Raji (cell line): ENCODE measurements at regions not wholly inside any gene's neighbourhood (a gene's known extent, or its start where the extent isn't known, plus 50 kb on each side); places are given as distances from the start of the nearest gene placed in this dataset.

Source experiments
- POLR2A ChIP-seq: IDR thresholded peaks from 2 replicates; pipeline ENCODE4 v1.6.1; 2011; ENCODE audit warnings: low read depth, low read length, control low read depth; ENCODE audit not compliant: insufficient read depth

GRCh38 chr2:11877764-11878163 is 131.3 kb downstream of the LPIN1 start:
- no peak for TF ChIP-seq POLR2A

DNA sequence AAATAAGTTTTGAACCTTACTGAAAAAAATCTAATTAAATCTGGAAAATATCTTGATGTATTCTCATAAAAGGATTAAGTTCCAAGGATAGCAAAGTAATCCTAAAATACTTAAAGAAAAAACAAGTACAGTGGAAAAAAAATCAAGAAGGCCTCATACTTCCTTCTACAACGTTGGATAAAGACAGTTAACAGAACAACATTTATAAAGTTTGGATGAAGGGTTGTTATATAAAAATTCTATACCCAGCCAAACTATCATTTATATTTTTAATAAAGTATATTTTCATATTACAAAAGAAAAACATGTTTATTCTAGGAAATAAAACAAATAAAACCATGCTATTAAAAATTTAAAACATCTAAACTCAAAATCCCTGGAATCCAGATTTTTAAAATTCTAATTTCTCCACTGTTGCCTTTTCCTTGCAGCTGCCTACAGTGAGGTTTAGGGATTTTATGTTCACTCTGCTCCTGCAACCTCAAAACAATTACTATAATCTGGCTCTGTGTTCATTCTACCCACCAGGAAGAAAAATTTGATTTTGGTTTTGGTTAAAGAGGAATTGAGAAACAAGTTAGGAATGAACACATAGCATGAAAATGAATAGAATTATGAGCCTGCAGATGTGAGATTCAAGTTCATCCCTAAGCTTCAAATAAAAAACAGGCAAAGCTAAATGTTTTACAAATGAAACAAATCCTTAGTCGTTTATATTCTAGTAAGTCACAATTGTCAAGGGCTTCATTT is 142.8 kb downstream of the LPIN1 start:
- no peak for TF ChIP-seq POLR2A

GRCh38 chr2:11889854-11890253 is 143.4 kb downstream of the LPIN1 start:
- TF ChIP-seq POLR2A: no peak

- no peak for TF ChIP-seq POLR2A
Observed at GRCh38 chr2:11891028-11891427, 144.6 kb downstream of the LPIN1 start.

DNA sequence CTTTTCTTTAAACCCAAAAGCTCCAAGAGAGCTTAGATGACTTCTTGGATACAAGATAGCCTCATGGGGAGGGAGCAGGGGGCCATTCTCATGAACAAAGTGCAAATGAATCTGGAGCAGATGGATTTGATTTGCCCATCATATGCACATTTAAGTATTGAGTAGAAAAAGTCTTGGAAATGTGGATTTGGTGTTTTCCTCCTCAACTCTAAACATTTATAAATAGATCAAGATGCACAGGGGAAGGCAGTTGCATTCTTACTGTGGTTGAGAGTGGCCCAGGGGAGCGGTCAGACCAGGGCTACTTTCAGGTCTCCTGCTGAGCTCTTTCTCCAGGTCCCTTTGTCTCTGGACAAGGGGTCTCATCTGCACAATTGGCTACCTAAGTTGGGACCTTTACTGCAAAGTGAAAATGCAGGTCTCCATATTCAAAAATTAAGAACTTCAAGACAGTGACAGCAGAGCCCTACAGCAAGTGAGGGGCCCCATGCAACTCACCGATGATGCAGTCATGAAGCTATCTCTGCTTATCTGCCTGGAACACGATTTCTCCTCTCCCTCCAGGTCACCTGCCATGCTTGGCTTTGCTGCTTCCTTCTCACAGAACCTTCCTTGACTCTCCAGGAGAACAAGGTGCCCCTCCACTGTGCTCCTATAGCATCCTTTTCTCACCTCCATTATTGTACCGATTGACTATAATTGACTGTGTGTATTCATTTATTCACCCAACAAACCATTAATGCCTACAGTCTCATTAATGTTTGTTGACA is 145.4 kb downstream of the LPIN1 start:
- TF ChIP-seq POLR2A: no peak

GRCh38 chr2:11896386-11896785 is 150.0 kb downstream of the LPIN1 start:
- TF ChIP-seq POLR2A: no peak

DNA sequence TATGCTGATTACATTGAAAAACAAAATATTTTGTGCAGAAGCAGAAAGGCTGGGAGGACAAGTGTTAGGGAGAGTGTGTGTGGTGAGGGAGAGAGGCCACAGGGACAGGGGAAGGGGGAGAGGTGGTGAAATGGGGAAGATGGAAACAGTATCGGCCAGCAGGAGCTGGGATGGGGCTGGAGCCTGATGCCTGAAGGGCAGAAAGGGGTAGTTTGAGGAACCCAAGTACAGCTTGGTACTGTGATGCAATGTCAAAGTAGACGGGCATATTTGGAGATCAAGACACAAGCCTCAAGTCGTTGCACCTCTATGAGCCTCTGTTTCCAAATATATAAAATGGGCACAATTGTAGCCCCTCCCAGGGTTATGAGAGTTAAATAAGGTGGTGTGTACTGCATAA is 152.1 kb downstream of the LPIN1 start:
- TF ChIP-seq POLR2A: no peak

DNA sequence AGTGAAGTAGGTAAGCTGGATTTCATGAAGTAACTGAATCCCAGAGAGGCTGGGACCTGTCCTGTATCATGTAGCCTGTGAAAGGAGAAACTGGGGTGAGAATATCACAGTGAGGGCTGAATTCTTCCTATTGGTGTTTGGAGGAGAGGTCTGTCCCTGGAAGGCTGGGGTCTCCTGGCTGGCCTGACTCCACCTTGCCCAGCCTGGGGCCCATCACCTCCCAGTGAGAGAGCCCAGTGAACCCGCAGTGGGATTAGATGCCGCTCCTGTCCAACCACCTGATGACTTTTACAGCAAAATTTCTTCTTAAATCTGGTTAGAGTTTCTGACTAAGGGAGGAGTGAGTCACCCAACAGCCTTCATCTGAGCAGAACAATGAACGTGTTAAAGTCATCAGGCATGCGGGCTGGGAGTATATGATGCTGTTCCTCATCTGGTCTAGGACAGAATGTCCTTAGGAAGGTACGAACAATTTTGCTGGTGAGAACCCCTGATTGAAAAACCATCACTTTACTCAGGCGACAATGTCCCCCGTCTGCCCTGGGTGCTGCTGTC is 152.9 kb downstream of the LPIN1 start:
- TF ChIP-seq POLR2A: no peak

GRCh38 chr2:11901351-11902069 is 155.1 kb downstream of the LPIN1 start:
- TF ChIP-seq POLR2A: no peak

- no peak for TF ChIP-seq POLR2A
Observed at GRCh38 chr2:11903085-11903606, 156.7 kb downstream of the LPIN1 start.

- TF ChIP-seq POLR2A: no peak
Observed at GRCh38 chr2:11904029-11904428, 157.6 kb downstream of the LPIN1 start.

DNA sequence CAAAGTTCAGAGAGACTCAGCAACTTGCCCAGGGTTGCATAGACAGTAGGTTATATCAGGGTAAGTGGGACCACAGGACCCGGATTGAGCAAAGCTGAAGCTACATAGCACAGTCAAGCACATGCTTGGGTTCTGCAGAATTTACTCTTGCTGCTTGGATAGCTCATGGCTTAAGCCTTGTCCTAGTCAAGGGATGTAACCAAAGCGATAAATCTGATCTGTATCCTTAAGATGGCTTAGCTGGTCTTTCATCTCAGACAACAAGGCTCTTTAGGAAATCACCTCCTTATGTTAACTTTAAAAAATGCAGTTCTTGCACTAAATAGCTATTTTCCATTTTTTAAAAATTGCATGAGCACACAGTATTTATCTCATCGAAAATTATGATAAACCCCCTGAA is 158.5 kb downstream of the LPIN1 start:
- no peak for TF ChIP-seq POLR2A

DNA sequence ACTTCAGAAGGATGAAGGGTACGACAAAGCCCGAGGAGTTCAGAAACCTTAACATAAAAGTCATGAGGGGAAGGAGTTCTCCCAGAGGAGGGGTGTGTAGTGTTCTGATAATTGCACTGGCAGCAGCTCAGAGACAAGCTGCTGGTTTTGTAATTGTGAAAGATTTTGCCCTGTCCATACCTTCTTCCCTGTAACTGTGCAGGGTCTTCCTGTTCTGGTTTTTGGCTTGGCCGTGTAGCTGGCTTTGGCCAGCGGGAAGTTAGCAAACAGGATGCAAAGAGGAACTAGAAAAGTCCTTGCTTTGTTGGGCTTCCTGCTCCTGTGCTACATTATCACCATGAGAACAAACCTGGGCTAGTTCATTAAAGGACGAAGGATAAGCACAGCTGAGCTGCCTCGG is 160.8 kb downstream of the LPIN1 start:
- no peak for TF ChIP-seq POLR2A

DNA sequence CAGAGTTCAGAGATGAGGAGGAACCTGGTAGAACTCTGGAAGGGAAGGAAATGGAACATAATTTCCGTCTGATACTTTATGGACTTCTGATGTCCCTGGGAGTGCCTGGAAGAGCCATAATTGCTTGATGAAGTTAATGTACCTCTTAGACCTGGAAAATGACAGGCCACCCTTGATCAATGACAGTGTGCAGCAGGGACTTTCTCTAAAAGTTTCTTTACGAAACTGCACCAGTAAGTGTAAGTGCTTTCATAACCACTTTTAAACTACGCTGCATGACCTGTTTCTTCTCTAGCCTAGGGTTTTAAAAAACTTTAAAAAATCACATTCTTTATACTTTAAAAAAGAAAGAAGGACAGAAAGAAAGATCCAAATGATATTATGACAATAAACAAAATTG is 164.5 kb downstream of the LPIN1 start:
- TF ChIP-seq POLR2A: no peak

DNA sequence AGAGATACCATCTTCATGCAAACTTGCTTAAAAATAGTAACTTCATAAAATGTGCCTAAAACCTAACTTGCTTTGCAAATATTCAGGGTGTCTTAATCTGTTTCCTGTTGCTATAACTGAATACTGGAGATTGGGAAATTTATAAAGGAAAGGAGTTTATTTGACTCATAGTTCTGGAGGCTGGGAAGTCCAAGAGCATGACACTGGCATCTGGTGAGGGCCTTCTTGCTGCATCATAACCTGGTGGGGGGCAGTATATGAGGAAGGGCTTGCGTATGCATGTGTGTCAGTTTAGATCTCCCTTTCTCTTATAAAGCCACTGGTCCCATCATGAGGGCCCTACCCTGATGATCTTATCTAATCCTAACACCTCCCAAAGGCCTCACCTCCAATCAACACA is 166.5 kb downstream of the LPIN1 start:
- TF ChIP-seq POLR2A: no peak
